Spleen (tissue), 11 donors: ENCODE measurements at regions not wholly inside any gene's neighbourhood (a gene's known extent, or its start where the extent isn't known, plus 50 kb on each side); places are given as distances from the start of the nearest gene placed in this dataset.

Experiments
- DNase-seq: peaks from one replicate; pipeline ENCODE4 v3.0.0-alpha.2; 2020
- H3K27ac ChIP-seq, 8 donors: fragments of 200-600 bp; sonication (generic) in 7 of 8; 1 replicate in 4 of 8; 2 replicates in 4 of 8; pipeline versions ENCODE4 v1.5.0 to v1.8.0; 2016 to 2021; ENCODE audit warnings: inconsistent platforms in 4 of 8, mild to moderate bottlenecking in 4 of 8, moderate library complexity in 1 of 8
- H3K27me3 ChIP-seq, 7 donors: fragments of 200-600 bp; sonication (generic) in 6 of 7; replicated peaks in 1 of 7; 1 replicate in 4 of 7; 2 replicates in 3 of 7; pipeline versions ENCODE4 v1.5.0 to v1.8.0; 2016 to 2021; ENCODE audit warnings: inconsistent platforms in 3 of 7, mild to moderate bottlenecking in 1 of 7
- H3K36me3 ChIP-seq, 6 donors: fragments of 200-600 bp; sonication (generic) in 5 of 6; 1 replicate in 4 of 6; 2 replicates in 2 of 6; pipeline versions ENCODE4 v1.5.0 to v1.8.0; 2016 to 2021; ENCODE audit warnings: inconsistent platforms in 2 of 6
- H3K4me1 ChIP-seq, 6 donors: fragments of 200-600 bp; sonication (generic) in 5 of 6; 1 replicate in 3 of 6; 2 replicates in 3 of 6; pipeline versions ENCODE4 v1.5.0 to v1.8.0; 2016 to 2021; ENCODE audit warnings: inconsistent platforms in 3 of 6
- H3K4me3 ChIP-seq, 8 donors: fragments of 200-600 bp; sonication (generic) in 7 of 8; 1 replicate in 4 of 8; 2 replicates in 4 of 8; pipeline versions ENCODE4 v1.5.0 to v1.8.0; 2016 to 2021; ENCODE audit warnings: inconsistent platforms in 4 of 8, mild to moderate bottlenecking in 4 of 8, moderate library complexity in 2 of 8
- H3K9me3 ChIP-seq, 8 donors: fragments of 200-600 bp; sonication (generic) in 7 of 8; 1 replicate in 4 of 8; 2 replicates in 4 of 8; pipeline versions ENCODE4 v1.5.0 to v1.8.0; 2016 to 2021; ENCODE audit warnings: inconsistent platforms in 4 of 8
- POLR2A ChIP-seq, 3 donors: fragments of 450-650 bp; IDR thresholded peaks; one replicate each; pipeline ENCODE4 v1.5.1; 2017; ENCODE audit warnings: antibody characterized with exemption in 3 of 3, mild to moderate bottlenecking in 1 of 3
- POLR2AphosphoS5 ChIP-seq, 3 donors: sonication (generic); formaldehyde crosslinking; IDR thresholded peaks; one replicate each; pipeline ENCODE4 v1.5.1; 2017; ENCODE audit warnings: antibody characterized with exemption in 3 of 3
- WGBS, 5 donors: extraction: QIAGEN DNeasy Blood & Tissue Kit in 3 of 5; methylation state at CpG; one replicate each; pipeline versions ENCODE4 v1.1.5 to v1.1.7; 2013 to 2018; 5-methylcytosine and 5-hydroxymethylcytosine counted together
- intact Hi-C: fragments of 100-400 bp; cut with DNase I; formaldehyde crosslinking; loops from one replicate; pipeline ENCODE4 v1.15.0; 2023; ENCODE audit warnings: low total_unique reads
- TF ChIP-seq, protein P1 (sequence below), 11 experiments: fragments of 200-600 bp in 7 of 11; fragments of 450-650 bp in 4 of 11; sonication (generic) in 4 of 11; IDR thresholded peaks in 8 of 11; conservative IDR thresholded peaks in 3 of 11; 1 replicate in 7 of 11; 2 replicates in 4 of 11; pipeline versions ENCODE4 v1.4.0 to v1.8.0; 2016 to 2021; ENCODE audit warnings: antibody characterized with exemption in 11 of 11, inconsistent platforms in 4 of 11, mild to moderate bottlenecking in 1 of 11
- donor health status: healthy with polysubstance abuse.
- donor health status: DM: no; HTN: no; CAD: no; lungs with moderate emphysema.
- donor health status: DM: no; HTN: no; CAD: no.
- donor health status: Bipolar disorder and iron deficiency.
- donor health status: healthy.
- donor health status: DM: no; HTN: no; CAD: no.
- donor health status: DM: yes; HTN: yes; CAD: no.

DNA sequence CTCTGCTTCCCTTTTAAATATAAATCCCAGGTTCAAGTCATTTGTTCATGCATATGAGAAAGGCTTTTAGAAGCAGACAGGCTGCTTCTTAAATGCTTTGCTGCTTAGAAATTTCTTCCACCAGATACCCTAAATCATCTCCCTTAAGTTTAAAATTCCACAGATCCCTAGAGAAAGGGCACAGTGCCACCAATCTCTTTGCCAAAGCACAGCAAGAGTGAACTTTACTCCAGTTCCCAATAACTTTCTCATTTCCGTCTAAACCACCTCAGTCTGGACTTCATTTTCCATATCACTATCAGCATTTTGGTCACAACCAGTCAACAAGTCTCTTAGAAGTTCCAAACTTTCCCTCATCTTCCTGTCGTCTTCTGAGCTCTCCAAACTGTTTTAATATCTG lies 679.8 kb upstream of the FTMT start:
- peaks cover 0 to 4% (median 0%) of the 10 kb centered on the region in 8 donors for H3K9me3 ChIP-seq
- intact Hi-C loops, result no loop called here
- TF ChIP-seq POLR2A (IDR thresholded peaks at IDR 0.05) (no peak), POLR2AphosphoS5 (IDR thresholded peaks at IDR 0.05) (no peak)
- TF ChIP-seq, protein P1, sequence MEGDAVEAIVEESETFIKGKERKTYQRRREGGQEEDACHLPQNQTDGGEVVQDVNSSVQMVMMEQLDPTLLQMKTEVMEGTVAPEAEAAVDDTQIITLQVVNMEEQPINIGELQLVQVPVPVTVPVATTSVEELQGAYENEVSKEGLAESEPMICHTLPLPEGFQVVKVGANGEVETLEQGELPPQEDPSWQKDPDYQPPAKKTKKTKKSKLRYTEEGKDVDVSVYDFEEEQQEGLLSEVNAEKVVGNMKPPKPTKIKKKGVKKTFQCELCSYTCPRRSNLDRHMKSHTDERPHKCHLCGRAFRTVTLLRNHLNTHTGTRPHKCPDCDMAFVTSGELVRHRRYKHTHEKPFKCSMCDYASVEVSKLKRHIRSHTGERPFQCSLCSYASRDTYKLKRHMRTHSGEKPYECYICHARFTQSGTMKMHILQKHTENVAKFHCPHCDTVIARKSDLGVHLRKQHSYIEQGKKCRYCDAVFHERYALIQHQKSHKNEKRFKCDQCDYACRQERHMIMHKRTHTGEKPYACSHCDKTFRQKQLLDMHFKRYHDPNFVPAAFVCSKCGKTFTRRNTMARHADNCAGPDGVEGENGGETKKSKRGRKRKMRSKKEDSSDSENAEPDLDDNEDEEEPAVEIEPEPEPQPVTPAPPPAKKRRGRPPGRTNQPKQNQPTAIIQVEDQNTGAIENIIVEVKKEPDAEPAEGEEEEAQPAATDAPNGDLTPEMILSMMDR (IDR thresholded peaks at IDR 0.05 in 8 of 11, conservative IDR thresholded peaks at IDR 0.05 in 3 of 11), result no peak
- H3K36me3 ChIP-seq, result no peaks in the 10 kb centered on the region
- H3K4me3 ChIP-seq, result no peak overlapping the region
- 58 to 71% (median 67%) methylated on average over 2 of the region's 2 CpGs for WGBS, 5 donors
- no peak overlapping the region for H3K27ac ChIP-seq
- H3K27me3 ChIP-seq, result no peaks in the 10 kb centered on the region
- no peaks in the 10 kb centered on the region for H3K4me1 ChIP-seq
- DNase-seq, result no peak

DNA sequence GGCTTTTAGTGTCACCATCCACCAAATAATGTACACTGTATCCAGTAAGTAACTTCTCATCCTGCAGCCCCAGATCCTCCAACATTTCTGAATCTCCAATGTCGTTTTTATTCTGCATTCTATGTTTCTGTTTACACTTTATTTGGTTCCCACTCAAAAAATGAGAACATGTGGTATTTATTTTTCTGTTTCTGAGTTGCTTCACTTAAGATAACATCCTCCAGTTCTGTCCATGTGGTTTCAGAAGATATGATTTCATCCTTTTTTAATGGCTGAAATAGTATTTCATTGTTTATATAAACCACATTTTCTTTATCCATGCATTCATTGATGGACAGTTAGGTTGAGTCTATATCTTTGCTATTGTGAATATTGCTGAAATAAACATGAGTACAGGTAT lies 677.3 kb upstream of the FTMT start:
- Histone ChIP-seq H3K4me1 (no peaks in the 10 kb centered on the region), H3K36me3 (no peaks in the 10 kb centered on the region), H3K9me3 (peaks cover 0 to 4% (median 0%) of the 10 kb centered on the region in 8 donors), H3K27ac (no peak overlapping the region), H3K27me3 (no peaks in the 10 kb centered on the region), H3K4me3 (no peak overlapping the region)
- 26 to 40% (median 33%) methylated on average over 1 of the region's 1 CpG for WGBS, 5 donors
- no peak for DNase-seq
- TF ChIP-seq POLR2A (IDR thresholded peaks at IDR 0.05) (no peak), POLR2AphosphoS5 (IDR thresholded peaks at IDR 0.05) (no peak)
- TF ChIP-seq, protein P1 (IDR thresholded peaks at IDR 0.05 in 8 of 11, conservative IDR thresholded peaks at IDR 0.05 in 3 of 11), result no peak
- intact Hi-C loops, result no loop called here

- TF ChIP-seq, protein P1 (IDR thresholded peaks at IDR 0.05 in 8 of 11, conservative IDR thresholded peaks at IDR 0.05 in 3 of 11), result no peak
- TF ChIP-seq POLR2A (IDR thresholded peaks at IDR 0.05) (no peak), POLR2AphosphoS5 (IDR thresholded peaks at IDR 0.05) (no peak)
- Histone ChIP-seq H3K36me3 (no peaks in the 10 kb centered on the region), H3K27me3 (no peaks in the 10 kb centered on the region), H3K9me3 (no peaks in the 10 kb centered on the region), H3K4me1 (no peaks in the 10 kb centered on the region), H3K4me3 (no peak overlapping the region), H3K27ac (no peak overlapping the region)
- DNase-seq, result no peak
- intact Hi-C loops, result no loop called here
- WGBS, 5 donors, result 69 to 83% (median 78%) methylated on average over 3 of the region's 3 CpGs
Measured at GRCh38 chr5:121175986-121176385, 675.7 kb upstream of the FTMT start.

DNA sequence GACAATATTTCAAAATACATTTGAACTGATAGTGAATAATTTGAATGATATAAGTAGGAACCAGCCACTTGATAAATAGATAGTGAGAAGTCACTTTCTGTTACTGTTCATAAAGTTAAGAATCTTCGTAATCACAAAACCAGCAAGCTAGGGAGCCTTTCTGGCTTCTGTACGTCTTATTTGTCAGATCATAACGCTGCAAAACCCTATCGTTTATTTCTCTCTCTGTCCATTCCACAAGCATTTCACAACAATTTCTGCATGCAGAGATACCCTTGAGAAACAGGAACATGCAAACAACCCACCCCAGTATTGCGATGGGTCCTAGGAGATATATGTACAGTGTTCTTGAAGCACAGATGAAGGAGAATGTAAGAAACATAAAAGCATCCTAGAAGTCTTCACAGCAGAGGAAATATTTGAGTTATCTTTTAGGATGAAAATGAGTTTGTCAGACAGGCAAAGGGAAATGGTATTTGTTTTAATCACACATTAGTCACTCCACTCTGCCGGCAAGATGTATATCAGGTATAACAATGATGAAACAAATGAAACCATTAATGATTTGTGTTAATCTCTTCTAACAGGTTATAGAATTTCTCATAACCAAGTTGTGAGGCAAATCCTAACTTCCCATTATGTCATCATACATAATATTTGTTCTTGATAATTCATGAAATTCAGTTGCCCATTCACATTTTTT lies 668.7 kb upstream of the FTMT start:
- intact Hi-C loops, result no loop called here
- H3K4me3 ChIP-seq, result no peak overlapping the region
- 62 to 81% (median 74%) methylated on average over 6 of the region's 6 CpGs for WGBS, 5 donors
- H3K4me1 ChIP-seq, result no peaks in the 10 kb centered on the region
- no peaks in the 10 kb centered on the region for H3K36me3 ChIP-seq
- H3K27ac ChIP-seq, result no peak overlapping the region
- no peaks in the 10 kb centered on the region for H3K27me3 ChIP-seq
- H3K9me3 ChIP-seq, result no peaks in the 10 kb centered on the region
- DNase-seq, result no peak
- TF ChIP-seq POLR2AphosphoS5 (IDR thresholded peaks at IDR 0.05), result no peak
- no peak for TF ChIP-seq POLR2A (IDR thresholded peaks at IDR 0.05)
- TF ChIP-seq, protein P1 (IDR thresholded peaks at IDR 0.05 in 8 of 11, conservative IDR thresholded peaks at IDR 0.05 in 3 of 11), result no peak
